MCF 10A (cell line): ENCODE measurements at regions not wholly inside any gene's neighbourhood (a gene's known extent, or its start where the extent isn't known, plus 50 kb on each side); places are given as distances from the start of the nearest gene placed in this dataset.

Source experiments
- BruUV-seq: library from RNA; stranded (reverse); fragments of 400-500 nt; replicated peaks from 2 replicates; lab custom pipeline; 2021; lab: Mats Ljungman, UMichigan
- CTCF ChIA-PET: fragments of 300-600 bp; sonication (Branson Sonifier 250); formaldehyde crosslinking; extraction: SDS; loops from one replicate; lab custom pipeline; 2021; ENCODE audit warnings: antibody characterized with exemption, inconsistent platforms; lab: Yijun Ruan, JAX
- POLR2A ChIA-PET: fragments of 300-600, 350-650 bp; sonication (Branson Sonifier 250); formaldehyde crosslinking; extraction: SDS; loops from one replicate; lab custom pipeline; 2020; ENCODE audit warnings: antibody characterized with exemption, inconsistent platforms; lab: Yijun Ruan, JAX
- DNase-seq: peaks from one replicate; pipeline ENCODE4 v3.0.0-alpha.2; 2018; ENCODE audit not compliant: unreplicated experiment
- H3K27ac Mint-ChIP-seq: one replicate; pipeline ENCODE4 v1.8.0; 2022; ENCODE audit warnings: mild to moderate bottlenecking, low read depth, mixed read lengths; ENCODE audit not compliant: unreplicated experiment
- H3K27me3 Mint-ChIP-seq: one replicate; pipeline ENCODE4 v1.8.0; 2022; ENCODE audit warnings: mixed read lengths; ENCODE audit not compliant: insufficient read depth, unreplicated experiment
- H3K36me3 Mint-ChIP-seq: one replicate; pipeline ENCODE4 v1.8.0; 2022; ENCODE audit warnings: mild to moderate bottlenecking, moderate library complexity, mixed read lengths; ENCODE audit not compliant: insufficient read depth, unreplicated experiment
- H3K4me1 Mint-ChIP-seq: one replicate; pipeline ENCODE4 v1.8.0; 2022; ENCODE audit warnings: mixed read lengths; ENCODE audit not compliant: insufficient read depth, unreplicated experiment
- H3K4me3 Mint-ChIP-seq: one replicate; pipeline ENCODE4 v1.8.0; 2022; ENCODE audit warnings: mild to moderate bottlenecking, moderate library complexity, mixed read lengths; ENCODE audit not compliant: unreplicated experiment
- H3K9me3 Mint-ChIP-seq: one replicate; pipeline ENCODE4 v1.8.0; 2022; ENCODE audit warnings: mixed read lengths; ENCODE audit not compliant: unreplicated experiment
- CTCF ChIP-seq: fragments of 200-600 bp; IDR thresholded peaks from one replicate; pipeline ENCODE4 v1.8.0; 2022; ENCODE audit warnings: antibody characterized with exemption, mild to moderate bottlenecking; ENCODE audit not compliant: unreplicated experiment
- intact Hi-C: fragments of 100-400 bp; cut with micrococcal nuclease; formaldehyde crosslinking; loops from 2 replicates; pipeline ENCODE4 v1.14.1; 2022

- CTCF ChIA-PET, result interaction anchor here (0.6 to 2.7 kb wide), 8 partner anchors 10 to 255 kb away, joined by 3 to 12 read pairs (median 4); no protein-coding TSS in a partner anchor
- Mint-ChIP-seq H3K27ac (no peak overlapping the region), H3K36me3 (peaks cover 13% of the 10 kb centered on the region), H3K4me1 (peaks cover 25% of the 10 kb centered on the region), H3K27me3 (no peaks in the 10 kb centered on the region), H3K9me3 (no peaks in the 10 kb centered on the region), H3K4me3 (no peak overlapping the region)
- BruUV-seq, result no TSS peak
- intact Hi-C loops, result no loop called here
- DNase-seq, result no peak
- TF ChIP-seq CTCF, result no peak
- POLR2A ChIA-PET, result interaction anchor here (0.7 to 0.8 kb wide), 2 partner anchors 16 to 42 kb away, joined by 3 read pairs; no protein-coding TSS in a partner anchor
Measured at GRCh38 chr20:50442512-50442911, 67.7 kb upstream of the PTPN1 start.

- H3K4me1 Mint-ChIP-seq, result peaks cover 25% of the 10 kb centered on the region
- TF ChIP-seq CTCF, result no peak
- DNase-seq, result no peak
- H3K9me3 Mint-ChIP-seq, result no peaks in the 10 kb centered on the region
- no TSS peak for BruUV-seq
- ChIA-PET POLR2A (interaction anchor here (0.7 kb wide), 1 partner anchor 19 kb away, joined by 3 read pairs; no protein-coding TSS in a partner anchor), CTCF (interaction anchor here (0.6 to 0.7 kb wide), 3 partner anchors 116 to 571 kb away, joined by 3 to 4 read pairs (median 3); no protein-coding TSS in a partner anchor)
- intact Hi-C loops, result no loop called here
- H3K36me3 Mint-ChIP-seq, result no peaks in the 10 kb centered on the region
- no peaks in the 10 kb centered on the region for H3K27me3 Mint-ChIP-seq
- H3K4me3 Mint-ChIP-seq, result no peak overlapping the region
- no peak overlapping the region for H3K27ac Mint-ChIP-seq
Measured at GRCh38 chr20:50445354-50446151, 64.6 kb upstream of the PTPN1 start.

- TF ChIP-seq CTCF, result no peak
- POLR2A ChIA-PET, result interaction anchor here (0.7 to 1.2 kb wide), 4 partner anchors 12 to 260 kb away, joined by 3 read pairs; no protein-coding TSS in a partner anchor
- Mint-ChIP-seq H3K27ac (no peak overlapping the region), H3K4me1 (peaks cover 24% of the 10 kb centered on the region), H3K27me3 (no peaks in the 10 kb centered on the region), H3K4me3 (no peak overlapping the region), H3K9me3 (no peaks in the 10 kb centered on the region), H3K36me3 (no peaks in the 10 kb centered on the region)
- CTCF ChIA-PET, result interaction anchor here (0.6 kb wide), 1 partner anchor 19 kb away, joined by 3 read pairs; no protein-coding TSS in a partner anchor
- no peak for DNase-seq
- no TSS peak for BruUV-seq
- intact Hi-C loops, result no loop called here
Measured at GRCh38 chr20:50446351-50447101, 63.7 kb upstream of the PTPN1 start.
